H9 (cell line): ENCODE measurements at regions not wholly inside any gene's neighbourhood (a gene's known extent, or its start where the extent isn't known, plus 50 kb on each side); places are given as distances from the start of the nearest gene placed in this dataset.

ENCODE experiments used
- DNase-seq: peaks from one replicate; pipeline ENCODE4 v3.0.0-alpha.2; 2017
- H2AFZ ChIP-seq: one replicate; pipeline ENCODE4 v1.6.1; 2013; ENCODE audit warnings: mild to moderate bottlenecking, low read length, control low read depth, moderate library complexity
- H2AK5ac ChIP-seq: 2 replicates; pipeline ENCODE4 v1.6.1; 2013; ENCODE audit warnings: low read length, control low read depth, mixed read lengths; ENCODE audit not compliant: insufficient read length
- H2BK120ac ChIP-seq: one replicate; pipeline ENCODE4 v1.6.1; 2013; ENCODE audit warnings: low read depth, mild to moderate bottlenecking, low read length, control low read depth, inconsistent platforms; ENCODE audit not compliant: poor library complexity, severe bottlenecking
- H2BK12ac ChIP-seq: 2 replicates; pipeline ENCODE4 v1.6.1; 2013; ENCODE audit warnings: low read length, control low read depth, mixed read lengths, low read depth; ENCODE audit not compliant: insufficient read length
- H2BK15ac ChIP-seq: 2 replicates; pipeline ENCODE4 v1.6.1; 2013; ENCODE audit warnings: low read depth, low read length, control low read depth
- H2BK20ac ChIP-seq: one replicate; pipeline ENCODE4 v1.6.1; 2013; ENCODE audit warnings: low read depth, mild to moderate bottlenecking, low read length, control low read depth, inconsistent platforms; ENCODE audit not compliant: poor library complexity, severe bottlenecking
- H2BK5ac ChIP-seq: 2 replicates; pipeline ENCODE4 v1.6.1; 2013; ENCODE audit warnings: low read length, control low read depth, mixed read lengths; ENCODE audit not compliant: insufficient read length
- H3K14ac ChIP-seq: 2 replicates; pipeline ENCODE4 v1.6.1; 2013; ENCODE audit warnings: low read length, control low read depth; ENCODE audit not compliant: insufficient read depth
- H3K18ac ChIP-seq: 2 replicates; pipeline ENCODE4 v1.6.1; 2013; ENCODE audit warnings: low read depth, mild to moderate bottlenecking, mixed read lengths, low read length, control low read depth; ENCODE audit not compliant: insufficient read length
- H3K23ac ChIP-seq: 2 replicates; pipeline ENCODE4 v1.6.1; 2013; ENCODE audit warnings: low read length, control low read depth, mixed read lengths, low read depth; ENCODE audit not compliant: insufficient read length
- H3K23me2 ChIP-seq: 2 replicates; pipeline ENCODE4 v1.6.1; 2013; ENCODE audit warnings: low read depth, mild to moderate bottlenecking, mixed read lengths, low read length, control low read depth; ENCODE audit not compliant: insufficient read length, poor library complexity, severe bottlenecking
- H3K27ac ChIP-seq: 2 replicates; pipeline ENCODE4 v1.5.1; 2013; ENCODE audit warnings: low read length, control low read depth, mixed read lengths, low read depth; ENCODE audit not compliant: insufficient read length
- H3K27me3 ChIP-seq: 2 replicates; pipeline ENCODE4 v1.6.1; 2013; ENCODE audit warnings: low read length, control low read depth, inconsistent platforms; ENCODE audit not compliant: insufficient read depth
- H3K4ac ChIP-seq: 2 replicates; pipeline ENCODE4 v1.6.1; 2013; ENCODE audit warnings: low read depth, mild to moderate bottlenecking, control low read depth, inconsistent platforms, low read length, moderate library complexity
- H3K4me1 ChIP-seq: 2 replicates; pipeline ENCODE4 v1.6.1; 2013; ENCODE audit warnings: low read length, control low read depth, inconsistent platforms; ENCODE audit not compliant: insufficient read depth
- H3K4me2 ChIP-seq: 2 replicates; pipeline ENCODE4 v1.6.1; 2013; ENCODE audit warnings: low read length, control low read depth, mixed read lengths; ENCODE audit not compliant: insufficient read length, insufficient read depth
- H3K56ac ChIP-seq: 2 replicates; pipeline ENCODE4 v1.6.1; 2013; ENCODE audit warnings: low read depth, mild to moderate bottlenecking, mixed read lengths, low read length, control low read depth; ENCODE audit not compliant: insufficient read length
- H3K79me1 ChIP-seq: 2 replicates; pipeline ENCODE4 v1.6.1; 2013; ENCODE audit warnings: low read depth, mild to moderate bottlenecking, moderate library complexity, low read length, control low read depth, inconsistent platforms; ENCODE audit not compliant: insufficient read depth, poor library complexity, severe bottlenecking
- H3K79me2 ChIP-seq: 2 replicates; pipeline ENCODE4 v1.6.1; 2013; ENCODE audit warnings: low read length, control low read depth, inconsistent platforms; ENCODE audit not compliant: insufficient read depth
- H3K9ac ChIP-seq: 2 replicates; pipeline ENCODE4 v1.6.1; 2013; ENCODE audit warnings: low read length, control low read depth, mixed read lengths; ENCODE audit not compliant: insufficient read length; ENCODE audit errors: extremely low read depth
- H3K9me3 ChIP-seq: one replicate; pipeline ENCODE4 v1.6.1; 2013; ENCODE audit warnings: low read depth, low read length, inconsistent platforms; ENCODE audit not compliant: control insufficient read depth
- H3T11ph ChIP-seq: one replicate; pipeline ENCODE4 v1.6.1; 2013; ENCODE audit warnings: mild to moderate bottlenecking, low read length, control low read depth, inconsistent platforms
- H4K20me1 ChIP-seq: one replicate; pipeline ENCODE4 v1.6.1; 2013; ENCODE audit not compliant: control insufficient read depth, insufficient read length, insufficient read depth
- H4K5ac ChIP-seq: 2 replicates; pipeline ENCODE4 v1.6.1; 2013; ENCODE audit warnings: low read depth, mild to moderate bottlenecking, mixed read lengths, low read length, control low read depth; ENCODE audit not compliant: insufficient read length
- H4K8ac ChIP-seq: replicated peaks from 2 replicates; pipeline ENCODE4 v1.6.1; 2013; ENCODE audit warnings: low read length, control low read depth, mixed read lengths, low read depth; ENCODE audit not compliant: insufficient read length
- H4K91ac ChIP-seq: 2 replicates; pipeline ENCODE4 v1.6.1; 2013; ENCODE audit warnings: low read depth, mild to moderate bottlenecking, moderate library complexity, mixed read lengths, low read length, control low read depth; ENCODE audit not compliant: insufficient read length
- H3K27ac Mint-ChIP-seq, 3 experiments: 2 replicates in 2 of 3; 3 replicates in 1 of 3; pipeline ENCODE4 v1.8.0; 2020 to 2021; ENCODE audit warnings: mixed read lengths in 3 of 3, mild to moderate bottlenecking in 1 of 3, moderate library complexity in 1 of 3
- H3K27me3 Mint-ChIP-seq: 2 replicates; pipeline ENCODE4 v1.8.0; 2021; ENCODE audit warnings: low read depth, mild to moderate bottlenecking, moderate library complexity, mixed read lengths
- H3K36me3 Mint-ChIP-seq, 3 experiments: 2 replicates in 2 of 3; 3 replicates in 1 of 3; pipeline ENCODE4 v1.8.0; 2020 to 2021; ENCODE audit warnings: low read depth in 3 of 3, mixed read lengths in 3 of 3; ENCODE audit not compliant: insufficient read depth in 1 of 3
- H3K4me1 Mint-ChIP-seq, 2 experiments: 2 replicates each; pipeline ENCODE4 v1.8.0; 2020; ENCODE audit warnings: mixed read lengths in 2 of 2
- H3K4me3 Mint-ChIP-seq, 2 experiments: 2 replicates in 1 of 2; 3 replicates in 1 of 2; pipeline ENCODE4 v1.8.0; 2020 to 2021; ENCODE audit warnings: mild to moderate bottlenecking in 2 of 2, mixed read lengths in 2 of 2, moderate library complexity in 1 of 2
- H3K9me3 Mint-ChIP-seq, 2 experiments: 2 replicates in 1 of 2; 3 replicates in 1 of 2; pipeline ENCODE4 v1.8.0; 2020; ENCODE audit warnings: mild to moderate bottlenecking in 2 of 2, mixed read lengths in 2 of 2, moderate library complexity in 1 of 2
- whole genome bisulfite sequencing: extraction: QIAGEN DNeasy Blood & Tissue Kit; methylation state at CpG from one replicate; pipeline ENCODE4 v1.1.7; 2013; ENCODE audit warnings: missing lambda C conversion rate, low lambda C conversion rate, mixed read lengths; ENCODE audit not compliant: insufficient read length; ENCODE audit errors: extremely low coverage; 5-methylcytosine and 5-hydroxymethylcytosine counted together
- TF ChIP-seq, protein P1 (sequence below): fragments of 200-600 bp; sonication (generic); conservative IDR thresholded peaks from 3 replicates; pipeline ENCODE4 v1.8.0; 2021; ENCODE audit warnings: antibody characterized with exemption, mild to moderate bottlenecking

GRCh38 chr6:169072127-169073042 is 181.3 kb downstream of the THBS2 start:
- H3K36me3 Mint-ChIP-seq: peaks cover 0 to 1% (median 0%) of the 10 kb centered on the region in 3 experiments; a peak in 2 of 7 replicates
- no peaks in the 10 kb centered on the region for H3K4me1 ChIP-seq
- H3K27ac Mint-ChIP-seq: no peak overlapping the region
- H4K8ac ChIP-seq: no peak overlapping the region
- no CpG with 5 or more reads among the region's 23 CpGs for WGBS
- H3K56ac ChIP-seq: no peak overlapping the region
- no peaks in the 10 kb centered on the region for H3K27me3 Mint-ChIP-seq
- H4K20me1 ChIP-seq: no peaks in the 10 kb centered on the region
- H2BK5ac ChIP-seq: no peak overlapping the region
- no peak for DNase-seq
- no peaks in the 10 kb centered on the region; a peak in 1 of 5 replicates for H3K9me3 Mint-ChIP-seq
- H3T11ph ChIP-seq: no peak overlapping the region
- H3K14ac ChIP-seq: no peak overlapping the region
- H3K4ac ChIP-seq: no peak overlapping the region
- no peaks in the 10 kb centered on the region for H3K9me3 ChIP-seq
- no peak overlapping the region for H3K18ac ChIP-seq
- no peak overlapping the region for H3K4me3 Mint-ChIP-seq
- H2BK20ac ChIP-seq: no peak overlapping the region
- H3K9ac ChIP-seq: no peak overlapping the region
- H2AK5ac ChIP-seq: no peak overlapping the region
- no peaks in the 10 kb centered on the region for H3K79me2 ChIP-seq
- no peak overlapping the region for H4K5ac ChIP-seq
- H3K27me3 ChIP-seq: no peaks in the 10 kb centered on the region
- H3K23ac ChIP-seq: no peak overlapping the region
- no peaks in the 10 kb centered on the region for H3K23me2 ChIP-seq
- H2BK120ac ChIP-seq: no peak overlapping the region
- TF ChIP-seq, protein P1, sequence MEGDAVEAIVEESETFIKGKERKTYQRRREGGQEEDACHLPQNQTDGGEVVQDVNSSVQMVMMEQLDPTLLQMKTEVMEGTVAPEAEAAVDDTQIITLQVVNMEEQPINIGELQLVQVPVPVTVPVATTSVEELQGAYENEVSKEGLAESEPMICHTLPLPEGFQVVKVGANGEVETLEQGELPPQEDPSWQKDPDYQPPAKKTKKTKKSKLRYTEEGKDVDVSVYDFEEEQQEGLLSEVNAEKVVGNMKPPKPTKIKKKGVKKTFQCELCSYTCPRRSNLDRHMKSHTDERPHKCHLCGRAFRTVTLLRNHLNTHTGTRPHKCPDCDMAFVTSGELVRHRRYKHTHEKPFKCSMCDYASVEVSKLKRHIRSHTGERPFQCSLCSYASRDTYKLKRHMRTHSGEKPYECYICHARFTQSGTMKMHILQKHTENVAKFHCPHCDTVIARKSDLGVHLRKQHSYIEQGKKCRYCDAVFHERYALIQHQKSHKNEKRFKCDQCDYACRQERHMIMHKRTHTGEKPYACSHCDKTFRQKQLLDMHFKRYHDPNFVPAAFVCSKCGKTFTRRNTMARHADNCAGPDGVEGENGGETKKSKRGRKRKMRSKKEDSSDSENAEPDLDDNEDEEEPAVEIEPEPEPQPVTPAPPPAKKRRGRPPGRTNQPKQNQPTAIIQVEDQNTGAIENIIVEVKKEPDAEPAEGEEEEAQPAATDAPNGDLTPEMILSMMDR: no peak
- no peak overlapping the region for H2BK12ac ChIP-seq
- H2AFZ ChIP-seq: no peak overlapping the region
- H3K79me1 ChIP-seq: no peaks in the 10 kb centered on the region
- H3K4me1 Mint-ChIP-seq: peaks cover 0 to 3% of the 10 kb centered on the region in 2 experiments; a peak in 1 of 4 replicates
- H2BK15ac ChIP-seq: no peak overlapping the region
- no peak overlapping the region for H3K4me2 ChIP-seq
- H4K91ac ChIP-seq: no peak overlapping the region
- no peak overlapping the region for H3K27ac ChIP-seq
